NCI-H2196 treated with DMSO at 0.1 percent for 48 hours (cell line): ENCODE measurements at regions not wholly inside any gene's neighbourhood (a gene's known extent, or its start where the extent isn't known, plus 50 kb on each side); places are given as distances from the start of the nearest gene placed in this dataset.

ENCODE experiments used
- DNase-seq: peaks from one replicate; lab custom pipeline; 2025; ENCODE audit not compliant: unreplicated experiment; lab: John Stamatoyannopoulos, UW

DNA sequence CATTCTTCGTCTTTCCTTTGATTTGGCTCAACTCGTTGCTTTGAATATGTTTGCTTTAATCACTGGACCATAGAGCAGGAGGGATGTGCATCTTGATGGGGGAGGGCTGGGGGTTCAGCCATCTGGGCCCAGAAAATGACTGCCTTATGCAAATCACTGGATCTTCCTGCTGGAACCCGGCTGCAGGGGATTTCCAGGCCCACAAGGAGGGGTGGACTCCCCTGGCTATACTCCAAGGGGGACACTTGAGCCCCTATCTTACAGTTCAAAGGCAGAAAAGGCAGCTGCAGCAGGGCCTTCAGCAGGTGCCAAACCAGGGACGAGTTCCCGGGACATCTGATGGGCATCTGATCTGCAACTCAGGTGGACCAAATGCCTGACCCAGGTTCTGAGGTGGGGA, 122.5 kb downstream of the DICER1 start:
- DNase-seq, result no peak

- DNase-seq, result no peak
These were observed 123.4 kb downstream of the DICER1 start for GRCh38 chr14:95033682-95034632.

GRCh38 chr14:95033031-95033430, 124.3 kb downstream of the DICER1 start:
- no peak for DNase-seq

DNA sequence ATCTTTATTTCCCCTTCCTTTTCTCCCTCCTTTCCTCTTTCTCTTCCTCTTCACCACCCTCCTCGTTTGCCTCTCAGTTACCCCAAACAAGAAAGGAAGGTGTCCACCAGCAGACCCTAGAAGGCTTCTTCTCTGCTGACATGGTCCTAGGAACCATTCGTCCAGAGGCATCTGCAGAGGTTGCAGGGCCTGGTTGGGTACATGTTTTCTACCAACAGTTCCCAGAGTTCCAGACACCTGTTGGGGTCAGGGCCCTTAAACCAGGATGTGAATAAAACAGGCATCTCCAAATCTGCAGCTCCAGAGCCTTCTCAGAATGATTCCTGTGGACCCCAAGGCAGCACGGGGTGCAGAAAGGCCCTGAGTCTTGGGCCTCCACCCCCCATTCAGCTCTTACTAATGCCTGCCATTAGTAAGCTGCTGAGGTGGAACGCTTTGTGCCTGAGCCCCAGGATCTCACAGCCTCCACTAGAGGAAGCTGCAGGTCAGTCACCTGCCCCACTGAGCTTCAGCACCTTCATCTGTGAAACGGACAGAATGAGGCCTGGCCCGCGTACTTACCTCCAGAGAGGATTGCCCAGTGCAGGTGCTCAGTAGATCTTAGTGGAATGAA, 130.4 kb downstream of the DICER1 start:
- no peak for DNase-seq

- no peak for DNase-seq
These were observed 131.4 kb downstream of the DICER1 start for GRCh38 chr14:95025941-95026340.

GRCh38 chr14:95025218-95025617, 132.1 kb downstream of the DICER1 start:
- DNase-seq, result no peak

- no peak for DNase-seq
These were observed 132.9 kb downstream of the DICER1 start for GRCh38 chr14:95024380-95024779.

GRCh38 chr14:95023886-95024285, 133.4 kb downstream of the DICER1 start:
- DNase-seq, result no peak

DNA sequence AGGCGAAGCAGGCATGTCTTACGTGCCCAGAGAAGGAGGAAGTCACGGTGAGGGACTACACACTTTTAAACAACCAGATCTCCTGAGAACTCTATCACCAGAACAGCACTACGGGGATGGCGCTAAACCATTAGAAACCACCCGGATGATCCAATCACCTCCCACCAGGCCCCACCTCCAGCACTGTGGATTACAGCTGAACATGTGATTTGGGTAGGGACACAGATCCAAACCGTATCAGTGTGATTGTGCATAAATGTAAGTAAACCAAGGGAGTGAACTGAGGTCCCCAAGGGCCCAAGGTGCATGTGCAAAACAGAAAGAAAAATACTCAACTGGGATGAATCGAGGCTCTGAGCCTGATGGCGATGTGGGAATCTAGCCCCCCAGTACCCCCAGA, 134.2 kb downstream of the DICER1 start:
- DNase-seq, result no peak

- DNase-seq, result no peak
These were observed 135.7 kb downstream of the DICER1 start for GRCh38 chr14:95021588-95021987.

GRCh38 chr14:95018821-95019220, 138.5 kb downstream of the DICER1 start:
- DNase-seq, result no peak

GRCh38 chr14:95015046-95015445, 142.3 kb downstream of the DICER1 start:
- DNase-seq, result no peak

DNA sequence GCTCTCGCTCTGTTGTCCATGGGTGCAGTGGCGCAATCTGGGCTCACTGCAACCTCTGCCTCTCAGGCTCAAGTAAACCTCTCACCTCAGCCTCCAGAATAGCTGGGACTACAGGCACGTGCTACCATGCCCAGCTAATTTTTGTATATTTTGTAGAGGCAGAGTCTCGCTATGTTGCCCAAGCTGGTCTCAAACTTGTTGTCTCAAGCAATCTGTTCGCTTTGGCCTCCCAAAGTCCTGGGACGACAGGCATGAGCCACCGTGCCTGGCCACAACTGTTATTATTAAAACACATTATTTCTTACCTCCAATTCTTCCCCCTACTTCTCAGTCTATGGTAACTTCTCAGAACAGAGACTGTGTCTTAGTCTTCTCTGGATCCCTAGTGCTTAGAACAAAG, 143.3 kb downstream of the DICER1 start:
- DNase-seq, result no peak

GRCh38 chr14:95011445-95012006, 145.8 kb downstream of the DICER1 start:
- no peak for DNase-seq

- no peak for DNase-seq
These were observed 148.7 kb downstream of the DICER1 start for GRCh38 chr14:95008445-95009217.

- DNase-seq, result no peak
These were observed 149.4 kb downstream of the DICER1 start for GRCh38 chr14:95007921-95008320.

GRCh38 chr14:95006479-95006878, 150.8 kb downstream of the DICER1 start:
- DNase-seq, result no peak

- DNase-seq, result no peak
These were observed 151.3 kb downstream of the DICER1 start for GRCh38 chr14:95006051-95006450.

GRCh38 chr14:95003099-95003960, 154.0 kb downstream of the DICER1 start:
- DNase-seq, result no peak

- DNase-seq, result no peak
These were observed 158.6 kb downstream of the DICER1 start for GRCh38 chr14:94998685-94999084.
